CD4-positive, CD25-positive, alpha-beta regulatory T cell (primary cell): ENCODE measurements at regions not wholly inside any gene's neighbourhood (a gene's known extent, or its start where the extent isn't known, plus 50 kb on each side); places are given as distances from the start of the nearest gene placed in this dataset.
A peak's percentile ranks its signal among the peaks of the same experiment; 100 is the strongest.

ENCODE experiments used
- ATAC-seq, 2 donors: fragments of 150-1000 bp; cut with Tn5 transposase; one replicate each; pipeline ENCODE4 v1.10.0; 2021; ENCODE audit warnings: low read depth in 2 of 2, moderate number of reproducible peaks in 2 of 2, moderate library complexity in 1 of 2
- DNase-seq, 3 donors: peaks; one replicate each; pipeline versions ENCODE4 v3.0.0 to v3.0.0-alpha.2; 2012 to 2022; ENCODE audit warnings: mixed read lengths in 1 of 3
- H3K27ac ChIP-seq: one replicate; pipeline ENCODE4 v1.7.0; 2013; ENCODE audit warnings: mild to moderate bottlenecking, low read length; ENCODE audit not compliant: insufficient read depth, poor library complexity, severe bottlenecking
- H3K27me3 ChIP-seq: one replicate; pipeline ENCODE4 v1.7.0; 2013; ENCODE audit warnings: low read length; ENCODE audit not compliant: control insufficient read depth, insufficient read depth
- H3K36me3 ChIP-seq: one replicate; pipeline ENCODE4 v1.7.0; 2013; ENCODE audit warnings: mild to moderate bottlenecking, low read length, moderate library complexity; ENCODE audit not compliant: control insufficient read depth, insufficient read depth
- H3K4me1 ChIP-seq: 2 replicates; pipeline ENCODE4 v1.7.0; 2013; ENCODE audit warnings: mild to moderate bottlenecking, low read length; ENCODE audit not compliant: insufficient read depth, control insufficient read depth, poor library complexity, severe bottlenecking
- H3K4me3 ChIP-seq: one replicate; pipeline ENCODE4 v1.7.0; 2013; ENCODE audit warnings: low read depth, mild to moderate bottlenecking, low read length, moderate library complexity
- H3K9me3 ChIP-seq, 2 experiments: 1 replicate in 1 of 2; 2 replicates in 1 of 2; pipeline ENCODE4 v1.7.0; 2013; ENCODE audit warnings: low read length in 2 of 2, mild to moderate bottlenecking in 1 of 2, moderate library complexity in 1 of 2; ENCODE audit not compliant: control insufficient read depth in 2 of 2
- H3K27ac Mint-ChIP-seq, 3 donors: one replicate each; pipeline ENCODE4 v1.8.0; 2020 to 2022; ENCODE audit warnings: mild to moderate bottlenecking in 3 of 3, mixed read lengths in 3 of 3, moderate library complexity in 2 of 3
- H3K27me3 Mint-ChIP-seq: one replicate; pipeline ENCODE4 v1.8.0; 2022; ENCODE audit warnings: mild to moderate bottlenecking, mixed read lengths
- H3K36me3 Mint-ChIP-seq: one replicate; pipeline ENCODE4 v1.8.0; 2020; ENCODE audit warnings: mixed read lengths
- H3K4me1 Mint-ChIP-seq, 4 donors: one replicate each; pipeline ENCODE4 v1.8.0; 2020 to 2022; ENCODE audit warnings: mixed read lengths in 4 of 4, mild to moderate bottlenecking in 1 of 4
- H3K4me3 Mint-ChIP-seq, 4 donors: one replicate each; pipeline ENCODE4 v1.8.0; 2020 to 2022; ENCODE audit warnings: mild to moderate bottlenecking in 4 of 4, mixed read lengths in 4 of 4, moderate library complexity in 3 of 4
- H3K9me3 Mint-ChIP-seq, 7 donors: one replicate each; pipeline ENCODE4 v1.8.0; 2020 to 2022; ENCODE audit warnings: mixed read lengths in 7 of 7, mild to moderate bottlenecking in 3 of 7, moderate library complexity in 2 of 7

GRCh38 chr10:118870467-118871243 is 115.9 kb upstream of the CACUL1 start:
- H3K27ac ChIP-seq = no peak overlapping the region
- H3K27me3 Mint-ChIP-seq = peaks cover 59% of the 10 kb centered on the region

GRCh38 chr10:118871244-118871865 is 116.6 kb upstream of the CACUL1 start:
- no peak overlapping the region for H3K4me3 Mint-ChIP-seq
- ATAC-seq (no peak), DNase-seq (no peak)
- Histone ChIP-seq H3K27me3 (peaks cover 23% of the 10 kb centered on the region), H3K27ac (no peak overlapping the region), H3K9me3 (no peaks in the 10 kb centered on the region), H3K4me3 (no peak overlapping the region), H3K4me1 (no peaks in the 10 kb centered on the region), H3K36me3 (no peaks in the 10 kb centered on the region)
- H3K36me3 Mint-ChIP-seq = no peaks in the 10 kb centered on the region
- H3K27me3 Mint-ChIP-seq = peaks cover 57% of the 10 kb centered on the region
- no peak overlapping the region for H3K27ac Mint-ChIP-seq
- no peaks in the 10 kb centered on the region for H3K4me1 Mint-ChIP-seq
- H3K9me3 Mint-ChIP-seq = peaks cover 2 to 9% (median 6%) of the 10 kb centered on the region in 7 donors

More at GRCh38 chr10:118870467-118871243, 115.9 kb upstream of the CACUL1 start:
- H3K9me3 Mint-ChIP-seq = peaks cover 2 to 4% (median 2%) of the 10 kb centered on the region in 7 donors
- no peaks in the 10 kb centered on the region for H3K4me1 ChIP-seq
- H3K36me3 Mint-ChIP-seq = no peaks in the 10 kb centered on the region
- no peak for DNase-seq
- no peak overlapping the region for H3K4me3 ChIP-seq
- H3K4me3 Mint-ChIP-seq = no peak overlapping the region
- H3K27me3 ChIP-seq = peaks cover 20% of the 10 kb centered on the region
- ATAC-seq = no peak
- no peaks in the 10 kb centered on the region for H3K4me1 Mint-ChIP-seq
- no peaks in the 10 kb centered on the region for H3K9me3 ChIP-seq
- H3K36me3 ChIP-seq = no peaks in the 10 kb centered on the region
- H3K27ac Mint-ChIP-seq = peak overlapping the region in 1 of 3 donors; percentile 44

GRCh38 chr10:118873091-118873737 is 118.4 kb upstream of the CACUL1 start:
- no peaks in the 10 kb centered on the region for H3K36me3 ChIP-seq
- no peaks in the 10 kb centered on the region for H3K4me1 Mint-ChIP-seq
- no peak overlapping the region for H3K27ac ChIP-seq
- no peaks in the 10 kb centered on the region for H3K36me3 Mint-ChIP-seq
- H3K27me3 Mint-ChIP-seq = peaks cover 45% of the 10 kb centered on the region
- no peak overlapping the region for H3K4me3 ChIP-seq
- no peaks in the 10 kb centered on the region for H3K4me1 ChIP-seq
- no peak for DNase-seq
- H3K9me3 Mint-ChIP-seq = peaks cover 2 to 14% (median 6%) of the 10 kb centered on the region in 7 donors
- peaks cover 28% of the 10 kb centered on the region for H3K27me3 ChIP-seq
- H3K27ac Mint-ChIP-seq = no peak overlapping the region
- no peaks in the 10 kb centered on the region for H3K9me3 ChIP-seq
- H3K4me3 Mint-ChIP-seq = no peak overlapping the region
- no peak for ATAC-seq

GRCh38 chr10:118873738-118874105 is 119.0 kb upstream of the CACUL1 start:
- H3K27me3 Mint-ChIP-seq = peaks cover 45% of the 10 kb centered on the region
- no peak overlapping the region for H3K27ac ChIP-seq
- no peaks in the 10 kb centered on the region for H3K36me3 ChIP-seq
- peaks cover 2 to 14% (median 6%) of the 10 kb centered on the region in 7 donors for H3K9me3 Mint-ChIP-seq
- H3K27ac Mint-ChIP-seq = no peak overlapping the region
- no peaks in the 10 kb centered on the region for H3K4me1 Mint-ChIP-seq
- peaks cover 27% of the 10 kb centered on the region for H3K27me3 ChIP-seq
- H3K4me3 ChIP-seq = no peak overlapping the region
- H3K36me3 Mint-ChIP-seq = no peaks in the 10 kb centered on the region
- ATAC-seq (no peak), DNase-seq (no peak)
- no peak overlapping the region for H3K4me3 Mint-ChIP-seq
- no peaks in the 10 kb centered on the region for H3K9me3 ChIP-seq
- no peaks in the 10 kb centered on the region for H3K4me1 ChIP-seq

GRCh38 chr10:118874171-118874570 is 119.4 kb upstream of the CACUL1 start:
- H3K9me3 Mint-ChIP-seq = peaks cover 2 to 14% (median 6%) of the 10 kb centered on the region in 7 donors
- no peak for DNase-seq
- no peaks in the 10 kb centered on the region for H3K4me1 ChIP-seq
- peaks cover 45% of the 10 kb centered on the region for H3K27me3 Mint-ChIP-seq
- no peaks in the 10 kb centered on the region for H3K9me3 ChIP-seq
- H3K36me3 ChIP-seq = no peaks in the 10 kb centered on the region
- no peaks in the 10 kb centered on the region for H3K36me3 Mint-ChIP-seq
- H3K27ac ChIP-seq = no peak overlapping the region
- no peak overlapping the region for H3K4me3 ChIP-seq
- no peak overlapping the region for H3K4me3 Mint-ChIP-seq
- no peak overlapping the region for H3K27ac Mint-ChIP-seq
- H3K27me3 ChIP-seq = peaks cover 30% of the 10 kb centered on the region
- H3K4me1 Mint-ChIP-seq = no peaks in the 10 kb centered on the region
- ATAC-seq = no peak

GRCh38 chr10:118875087-118875486 is 120.3 kb upstream of the CACUL1 start:
- DNase-seq (no peak), ATAC-seq (no peak)
- Histone ChIP-seq H3K27ac (no peak overlapping the region), H3K4me1 (no peaks in the 10 kb centered on the region), H3K27me3 (peaks cover 30% of the 10 kb centered on the region), H3K9me3 (no peaks in the 10 kb centered on the region), H3K4me3 (no peak overlapping the region), H3K36me3 (no peaks in the 10 kb centered on the region)
- peaks cover 2 to 14% (median 6%) of the 10 kb centered on the region in 7 donors for H3K9me3 Mint-ChIP-seq
- no peaks in the 10 kb centered on the region for H3K4me1 Mint-ChIP-seq
- H3K36me3 Mint-ChIP-seq = no peaks in the 10 kb centered on the region
- H3K27ac Mint-ChIP-seq = no peak overlapping the region
- H3K27me3 Mint-ChIP-seq = peaks cover 44% of the 10 kb centered on the region
- H3K4me3 Mint-ChIP-seq = no peak overlapping the region

DNA sequence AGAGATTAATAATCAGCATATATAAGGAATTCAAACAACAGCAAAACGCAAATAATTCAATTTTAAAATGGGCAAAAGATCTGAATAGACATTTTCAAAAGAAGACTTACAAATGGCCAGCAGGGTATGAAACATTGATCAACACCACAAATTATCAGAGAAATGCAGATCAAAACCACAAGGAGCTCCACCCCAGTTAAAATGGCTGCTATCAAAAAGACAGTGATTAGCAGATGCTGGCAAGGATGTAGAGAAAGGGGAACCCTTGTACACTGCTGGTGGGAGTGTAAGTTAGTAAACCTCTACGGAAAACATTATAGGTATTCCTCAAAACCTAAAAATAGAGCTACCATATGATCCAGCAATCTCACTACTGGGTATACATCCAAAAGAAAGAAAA is 128.0 kb upstream of the CACUL1 start:
- no peaks in the 10 kb centered on the region for H3K36me3 Mint-ChIP-seq
- H3K27me3 Mint-ChIP-seq = peaks cover 17% of the 10 kb centered on the region
- H3K4me3 Mint-ChIP-seq = no peak overlapping the region
- H3K9me3 ChIP-seq = no peaks in the 10 kb centered on the region
- H3K27ac ChIP-seq = no peak overlapping the region
- no peaks in the 10 kb centered on the region for H3K36me3 ChIP-seq
- H3K9me3 Mint-ChIP-seq = peaks cover 0 to 3% (median 0%) of the 10 kb centered on the region in 7 donors
- ATAC-seq = no peak
- H3K27me3 ChIP-seq = peaks cover 8% of the 10 kb centered on the region
- H3K4me3 ChIP-seq = no peak overlapping the region
- H3K4me1 Mint-ChIP-seq = no peaks in the 10 kb centered on the region
- no peak overlapping the region for H3K27ac Mint-ChIP-seq
- DNase-seq = no peak
- no peaks in the 10 kb centered on the region for H3K4me1 ChIP-seq
